HG03175 (cell line): ENCODE measurements at regions not wholly inside any gene's neighbourhood (a gene's known extent, or its start where the extent isn't known, plus 50 kb on each side); places are given as distances from the start of the nearest gene placed in this dataset.

Experiments
- ATAC-seq: cut with Tn5 transposase; IDR thresholded peaks from one replicate; pipeline ENCODE4 v1.9.1; 2021; ENCODE audit warnings: mild to moderate bottlenecking, moderate library complexity; ENCODE audit not compliant: unreplicated experiment

GRCh38 chr4:11132478-11132877, 296.2 kb downstream of the HS3ST1 start:
- no peak for ATAC-seq

GRCh38 chr4:11131491-11131890, 297.2 kb downstream of the HS3ST1 start:
- no peak for ATAC-seq

DNA sequence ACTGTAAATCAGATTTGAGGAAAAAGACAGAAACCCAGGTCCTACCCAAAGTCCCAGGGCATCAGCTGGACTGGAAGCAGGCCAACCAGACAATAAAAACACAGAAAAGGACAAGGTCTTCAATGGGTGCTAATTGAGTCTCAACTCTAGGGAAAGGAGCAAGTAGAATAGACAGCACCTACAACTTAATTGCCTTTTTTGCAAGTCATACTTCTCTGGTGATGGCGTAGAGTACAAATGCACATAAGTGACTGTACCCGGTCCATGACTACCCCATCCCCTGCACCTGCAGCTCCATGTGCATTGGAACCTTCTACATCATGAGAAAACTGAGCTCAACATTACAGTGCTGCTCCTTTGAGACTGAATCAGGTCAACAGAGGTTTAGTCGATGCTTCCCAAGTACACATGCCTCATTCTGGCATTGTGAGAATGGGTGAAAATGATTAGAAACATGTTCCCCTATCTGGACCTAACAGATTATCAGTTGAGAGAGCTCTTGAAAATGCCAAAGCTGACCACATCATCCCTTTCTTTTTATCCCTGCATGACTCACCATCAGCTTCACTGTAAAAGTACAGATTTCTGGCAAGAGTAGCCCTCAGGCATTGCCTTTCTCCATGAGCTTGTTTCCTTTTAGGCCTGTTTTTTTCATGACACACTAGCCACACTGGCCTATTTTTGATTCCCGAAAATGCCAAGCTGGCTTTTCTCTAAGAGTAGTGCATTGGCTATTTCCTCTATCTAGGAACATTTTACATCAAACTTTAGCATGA, 298.3 kb downstream of the HS3ST1 start:
- ATAC-seq = no peak

DNA sequence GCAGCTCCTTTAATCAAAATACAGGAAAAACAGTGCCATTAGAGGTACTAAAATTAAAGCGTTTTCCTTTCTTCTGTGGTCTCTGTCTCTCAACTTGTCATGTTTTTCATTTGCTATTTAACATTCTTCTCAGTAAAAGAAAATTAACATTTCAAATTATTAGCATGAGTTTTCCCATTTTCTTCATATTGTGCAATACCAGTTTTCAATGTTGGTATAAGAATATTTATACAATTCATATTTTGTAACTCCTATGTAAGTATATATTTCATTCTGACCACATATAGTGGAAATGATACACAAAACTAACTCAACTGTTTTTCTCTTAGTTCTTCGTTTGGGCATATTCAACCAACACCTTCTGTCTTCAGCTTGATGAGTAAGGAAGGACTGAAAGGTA, 308.3 kb downstream of the HS3ST1 start:
- no peak for ATAC-seq

DNA sequence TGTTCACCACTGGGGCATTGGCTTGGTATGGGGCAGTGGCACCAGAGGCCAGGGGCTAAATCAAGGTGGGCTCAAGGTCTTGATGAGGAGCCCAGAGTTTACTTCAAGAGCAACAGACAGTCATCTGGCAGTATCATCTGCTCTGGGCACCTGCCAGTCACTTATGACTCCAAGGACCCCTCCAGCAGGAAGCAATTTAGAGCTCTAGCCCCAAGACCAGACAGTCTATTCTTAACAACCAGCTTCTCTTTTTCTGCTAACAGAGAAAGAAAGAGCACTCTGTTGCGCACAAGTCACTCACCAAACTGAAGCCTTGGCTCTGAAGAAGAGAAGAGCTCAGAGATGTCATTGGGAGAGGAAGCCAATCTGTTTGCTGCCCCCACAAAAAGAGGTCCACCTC, 309.2 kb downstream of the HS3ST1 start:
- no peak for ATAC-seq

- ATAC-seq = no peak
These were observed 310.2 kb downstream of the HS3ST1 start for GRCh38 chr4:11118513-11118912.

DNA sequence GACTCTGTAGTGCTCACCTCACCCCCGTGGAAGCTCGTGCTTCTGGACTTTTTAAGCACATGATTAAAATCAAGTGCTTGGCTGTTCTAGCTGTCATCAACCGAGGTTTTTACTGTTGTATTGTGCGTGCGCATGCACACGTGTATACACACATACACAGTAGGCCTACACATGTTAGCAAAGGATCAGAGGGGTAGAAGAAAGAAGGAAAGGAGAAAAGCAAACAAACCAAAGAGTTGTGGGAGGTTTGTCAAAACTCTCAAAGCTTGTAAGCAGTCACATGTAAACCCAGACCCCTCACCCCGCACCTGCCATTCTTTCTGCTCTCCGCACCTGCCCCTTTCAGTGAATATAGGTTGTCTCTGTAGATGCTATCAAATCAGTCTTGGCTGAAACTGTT, 311.8 kb downstream of the HS3ST1 start:
- no peak for ATAC-seq

GRCh38 chr4:11111876-11112275, 316.8 kb downstream of the HS3ST1 start:
- ATAC-seq = no peak

GRCh38 chr4:11111370-11111769, 317.3 kb downstream of the HS3ST1 start:
- no peak for ATAC-seq

DNA sequence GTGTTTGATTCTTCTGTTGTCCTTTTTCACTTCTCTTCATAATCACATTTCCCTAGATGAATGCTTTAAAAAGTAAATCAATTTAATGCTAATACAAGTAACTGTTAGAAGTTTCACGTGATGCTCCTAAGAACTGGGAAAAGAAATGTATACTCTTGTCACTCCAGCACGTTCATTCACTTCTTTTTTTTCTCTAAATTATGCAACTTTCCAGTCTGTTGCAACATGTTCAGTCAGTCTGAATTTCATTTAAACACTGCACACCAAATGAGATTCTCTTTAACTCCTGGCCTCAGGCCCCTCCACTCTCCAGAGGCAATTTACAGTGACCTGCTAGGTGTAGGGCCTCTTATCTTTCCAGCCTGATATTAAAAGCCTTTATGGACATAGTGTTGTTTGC, 321.9 kb downstream of the HS3ST1 start:
- ATAC-seq = no peak

DNA sequence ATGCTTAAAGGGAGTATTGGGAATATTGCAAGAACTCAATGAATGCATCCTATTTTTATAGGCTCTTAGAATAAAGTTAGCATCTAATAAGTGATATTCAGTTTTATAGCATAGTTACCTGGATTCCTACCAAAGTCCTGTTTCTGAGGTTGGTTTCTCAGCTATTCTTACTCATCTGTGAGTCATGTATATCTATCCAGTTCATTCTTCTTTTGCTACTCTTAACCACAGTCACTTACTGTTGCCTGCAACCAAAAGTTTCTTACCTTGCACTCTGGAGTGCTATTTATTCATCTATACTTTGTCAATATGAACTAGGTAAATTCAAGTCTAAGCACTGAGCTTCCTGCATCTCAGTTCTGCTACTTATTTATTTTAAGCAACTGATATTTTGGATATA, 322.5 kb downstream of the HS3ST1 start:
- no peak for ATAC-seq

DNA sequence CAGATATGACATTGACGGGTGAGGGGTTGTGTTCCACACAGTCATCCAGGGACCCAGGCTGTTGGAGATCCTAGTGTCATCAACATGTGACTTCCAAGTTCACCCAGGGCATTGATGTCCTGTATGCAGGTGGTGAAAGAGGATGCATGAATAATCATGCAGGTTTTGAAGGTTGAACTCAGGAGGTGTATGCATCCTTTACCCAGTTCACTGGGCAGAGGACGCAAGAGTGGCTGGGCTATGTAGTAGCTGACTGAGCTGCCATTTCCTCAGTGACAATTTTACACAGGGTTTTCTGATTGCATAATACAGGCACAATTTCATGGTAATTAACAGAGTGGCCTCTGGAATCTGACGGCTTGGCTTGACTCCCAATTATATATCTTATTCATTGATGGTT, 323.0 kb downstream of the HS3ST1 start:
- ATAC-seq = no peak

GRCh38 chr4:11098461-11098860, 330.2 kb downstream of the HS3ST1 start:
- ATAC-seq = no peak

- no peak for ATAC-seq
These were observed 331.0 kb downstream of the HS3ST1 start for GRCh38 chr4:11097725-11098124.

DNA sequence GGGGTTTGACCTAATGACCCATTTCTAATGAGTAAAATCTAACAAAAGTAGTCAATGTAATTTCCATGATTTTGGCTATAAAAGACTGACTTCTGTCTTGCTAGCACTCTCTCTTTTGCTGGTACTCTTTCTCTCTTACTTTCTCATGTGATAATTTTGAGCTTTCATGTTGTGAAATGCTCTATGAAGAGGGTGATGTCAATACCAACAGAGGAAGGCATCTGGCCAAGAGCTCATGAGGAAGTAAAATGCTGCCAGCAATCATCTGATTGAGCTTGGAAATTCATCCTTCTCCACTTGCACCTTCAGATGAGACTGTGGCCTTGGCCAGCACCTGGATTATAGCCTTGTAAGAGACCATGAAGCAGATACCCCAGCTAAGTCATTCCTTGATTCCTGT, 347.7 kb downstream of the HS3ST1 start:
- ATAC-seq = no peak

GRCh38 chr4:11079171-11079570, 349.5 kb downstream of the HS3ST1 start:
- no peak for ATAC-seq

GRCh38 chr4:11074581-11075241, 354.0 kb downstream of the HS3ST1 start:
- ATAC-seq = no peak

GRCh38 chr4:11073621-11074051, 355.1 kb downstream of the HS3ST1 start:
- ATAC-seq = no peak

DNA sequence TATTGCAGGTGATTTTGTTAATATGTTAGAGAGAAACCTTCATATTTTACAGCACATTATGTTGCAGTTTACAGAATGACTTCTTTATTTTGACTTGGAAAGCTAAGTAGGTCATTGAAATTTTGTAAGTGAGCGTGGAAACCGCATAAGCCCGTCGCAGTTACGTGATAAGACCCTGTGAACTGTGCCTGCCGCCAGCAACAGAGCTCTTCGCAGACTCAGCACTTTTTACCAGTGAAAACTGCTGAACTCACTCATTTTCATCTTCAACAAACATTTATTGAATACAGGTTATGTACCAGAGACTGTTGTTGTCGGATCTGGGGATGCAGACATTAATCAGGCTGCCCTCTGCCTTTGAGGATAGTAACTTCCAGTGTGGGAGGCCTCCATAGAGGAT, 355.7 kb downstream of the HS3ST1 start:
- no peak for ATAC-seq

DNA sequence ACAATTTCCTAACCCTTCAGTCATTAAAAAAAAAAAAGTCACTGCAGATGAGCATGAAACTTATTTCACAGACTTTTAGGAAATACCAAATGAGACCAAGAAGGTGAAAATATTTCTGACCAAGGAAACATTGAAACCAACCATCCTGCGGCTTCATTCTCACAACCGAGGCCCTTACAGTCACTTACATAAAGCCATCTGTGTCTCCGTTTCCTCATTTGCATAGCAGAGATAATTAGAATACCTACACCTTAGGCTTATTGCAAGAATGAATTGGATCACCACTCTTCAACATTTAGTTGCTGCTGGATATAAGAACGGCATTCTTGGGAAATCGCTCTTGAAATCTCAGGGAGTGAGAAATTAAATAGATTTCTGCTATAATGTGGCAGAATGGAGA, 356.2 kb downstream of the HS3ST1 start:
- no peak for ATAC-seq

DNA sequence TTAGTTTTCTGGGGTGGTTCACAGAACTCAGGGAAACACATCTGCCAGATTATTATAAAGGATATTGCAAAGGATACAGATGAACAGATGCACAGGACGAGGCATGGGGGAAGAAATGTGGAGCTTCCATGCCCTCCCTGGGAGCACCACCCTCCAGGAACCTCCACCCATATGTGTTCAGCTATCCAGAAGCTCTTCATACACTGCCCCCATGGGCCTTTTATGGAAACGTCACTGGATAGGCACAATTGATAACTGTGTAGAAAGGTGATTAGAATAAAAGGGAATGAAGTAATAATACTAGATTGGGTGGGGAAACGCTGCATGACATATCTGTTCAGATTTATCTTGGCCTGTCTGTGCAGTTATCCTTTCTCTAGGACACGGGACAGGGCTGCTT, 357.9 kb downstream of the HS3ST1 start:
- no peak for ATAC-seq

GRCh38 chr4:11069581-11070211, 359.0 kb downstream of the HS3ST1 start:
- no peak for ATAC-seq
